NCI-H345 treated with DMSO at 0.1 percent for 48 hours (cell line): ENCODE measurements at regions not wholly inside any gene's neighbourhood (a gene's known extent, or its start where the extent isn't known, plus 50 kb on each side); places are given as distances from the start of the nearest gene placed in this dataset.
"Not testable (repeated sequence)": the region's sequence is repeated elsewhere in the genome, so short reads cannot be mapped to it uniquely, and the experiment has no call there.

Experiments used
- DNase-seq: peaks from one replicate; lab custom pipeline; 2025; ENCODE audit not compliant: unreplicated experiment; lab: John Stamatoyannopoulos, UW

GRCh38 chr5:176060472-176061268, 92.6 kb upstream of the THOC3 start:
- DNase-seq: not testable (repeated sequence)

GRCh38 chr5:176061269-176061622, 93.1 kb upstream of the THOC3 start:
- DNase-seq: not testable (repeated sequence)

GRCh38 chr5:176061660-176062059, 93.5 kb upstream of the THOC3 start:
- DNase-seq: not testable (repeated sequence)

DNA sequence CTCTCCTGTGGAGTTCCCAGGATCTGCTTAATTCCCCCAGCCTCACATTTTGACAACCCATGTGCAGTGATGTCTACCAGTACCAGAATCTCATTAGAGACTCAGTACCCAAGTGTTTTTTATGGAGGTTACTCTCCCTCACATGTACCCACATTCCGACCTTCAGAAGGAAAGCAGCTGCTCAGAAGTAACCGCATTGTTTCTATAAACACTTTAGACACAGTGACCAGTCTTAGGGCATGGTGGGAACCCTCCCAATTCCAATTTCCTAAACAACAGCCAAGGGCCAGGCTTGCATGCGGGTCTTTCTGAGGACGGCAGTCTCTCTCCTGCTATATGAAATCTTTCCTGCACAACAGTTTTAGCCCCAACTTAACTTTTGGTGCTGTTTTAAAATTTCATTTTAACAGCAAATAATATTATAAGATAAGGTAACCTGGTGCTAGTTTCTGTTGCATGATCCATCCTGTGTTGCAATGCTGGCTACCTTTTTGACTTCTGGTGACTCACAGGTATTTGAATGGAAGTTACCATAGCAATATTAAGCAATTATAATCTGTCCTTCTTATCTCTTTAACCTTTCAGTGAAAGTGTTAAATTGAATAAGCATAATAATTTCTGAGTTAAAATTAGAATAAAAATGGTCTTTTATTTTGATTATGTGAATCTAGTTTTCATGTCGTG, 98.3 kb upstream of the THOC3 start:
- DNase-seq: not testable (repeated sequence)

DNA sequence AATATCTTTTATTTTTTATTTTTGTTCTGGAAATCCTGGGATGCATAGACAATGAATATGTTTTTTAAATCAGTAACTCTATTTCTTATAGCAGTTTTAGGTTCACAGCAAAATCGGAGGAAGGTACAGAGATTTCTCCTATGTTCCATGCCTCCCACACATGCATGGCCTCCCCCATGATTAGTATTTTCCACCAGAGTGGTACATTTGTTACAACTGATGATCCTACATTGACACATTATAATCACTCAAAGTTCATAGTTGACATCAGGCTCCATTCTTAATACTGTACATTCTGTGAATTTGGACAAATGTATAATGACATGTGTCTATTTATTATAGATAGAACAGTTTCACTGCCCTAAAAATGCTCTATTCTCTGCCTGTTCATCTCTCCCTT, 99.0 kb upstream of the THOC3 start:
- DNase-seq: not testable (repeated sequence)

DNA sequence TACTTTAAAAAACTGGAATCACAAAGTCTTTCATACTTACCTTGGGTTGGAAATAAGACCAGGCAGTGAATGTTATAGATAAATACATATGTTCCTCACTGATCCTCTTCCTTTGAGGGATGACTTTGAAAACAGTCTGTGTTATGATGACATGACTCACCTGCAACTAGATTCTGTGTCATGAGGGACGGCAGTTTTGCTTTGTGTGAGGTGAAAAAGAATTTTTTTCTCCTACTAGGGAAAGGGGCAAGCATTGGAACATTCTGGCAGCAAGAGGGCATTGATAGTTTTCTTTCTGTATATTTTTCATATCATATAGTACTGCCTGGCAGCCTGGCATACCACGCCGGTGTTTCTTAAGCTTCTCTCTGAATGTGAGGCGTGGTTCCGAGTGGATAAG, 99.8 kb upstream of the THOC3 start:
- DNase-seq: not testable (repeated sequence)

DNA sequence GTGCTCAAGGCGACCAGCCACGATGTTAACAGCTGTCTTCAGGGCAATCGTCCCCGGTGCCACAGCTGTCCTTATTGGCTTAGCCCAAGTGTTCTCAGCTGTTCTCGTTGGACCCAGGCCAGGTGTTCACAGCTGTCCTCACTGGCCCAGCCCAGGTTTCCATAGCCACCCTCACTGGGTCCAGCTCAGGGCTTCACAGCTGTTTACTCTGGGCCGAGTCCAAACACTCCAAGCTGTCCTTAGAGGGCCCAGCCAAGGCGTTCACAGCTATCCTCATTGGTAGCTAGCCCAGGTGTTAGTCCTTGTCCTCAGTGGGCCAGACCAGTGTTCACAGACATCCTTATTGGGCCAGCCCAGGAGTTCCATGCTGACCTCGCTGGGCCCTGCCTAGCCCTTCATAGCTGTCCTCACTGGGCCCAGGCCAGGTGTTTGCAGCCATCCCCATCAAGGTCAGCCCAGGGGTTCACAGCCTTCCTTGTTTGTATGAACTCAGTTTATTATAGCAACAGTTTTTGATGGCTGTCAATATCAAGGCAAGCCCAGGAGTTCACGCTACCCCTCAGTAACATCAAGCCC, 106.0 kb upstream of the THOC3 start:
- DNase-seq: not testable (repeated sequence)

GRCh38 chr5:176083717-176084116, 115.6 kb upstream of the THOC3 start:
- DNase-seq: not testable (repeated sequence)

- DNase-seq: not testable (repeated sequence)
These were observed 135.0 kb upstream of the THOC3 start for GRCh38 chr5:176103083-176103482.

DNA sequence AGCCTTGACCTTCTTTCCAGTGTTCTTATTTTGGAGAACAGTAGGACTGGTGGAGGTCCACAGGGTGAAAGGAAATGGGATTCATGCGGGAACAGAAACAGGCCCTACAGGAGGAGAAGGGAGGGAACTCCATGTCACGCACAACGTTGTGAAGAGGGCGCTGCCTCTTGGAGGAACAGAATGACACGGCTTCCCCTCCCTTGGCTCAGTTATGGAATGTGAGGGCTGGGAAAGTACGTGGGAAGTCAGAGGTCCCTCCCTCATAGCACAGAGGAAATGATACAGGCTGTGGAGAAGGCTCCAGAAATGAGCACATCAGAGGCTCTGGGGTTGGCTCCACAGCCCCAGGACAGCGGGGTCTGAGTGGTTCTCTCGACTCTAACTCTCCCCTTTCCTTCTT, 125.3 kb upstream of the SIMC1 start:
- not testable (repeated sequence) for DNase-seq

DNA sequence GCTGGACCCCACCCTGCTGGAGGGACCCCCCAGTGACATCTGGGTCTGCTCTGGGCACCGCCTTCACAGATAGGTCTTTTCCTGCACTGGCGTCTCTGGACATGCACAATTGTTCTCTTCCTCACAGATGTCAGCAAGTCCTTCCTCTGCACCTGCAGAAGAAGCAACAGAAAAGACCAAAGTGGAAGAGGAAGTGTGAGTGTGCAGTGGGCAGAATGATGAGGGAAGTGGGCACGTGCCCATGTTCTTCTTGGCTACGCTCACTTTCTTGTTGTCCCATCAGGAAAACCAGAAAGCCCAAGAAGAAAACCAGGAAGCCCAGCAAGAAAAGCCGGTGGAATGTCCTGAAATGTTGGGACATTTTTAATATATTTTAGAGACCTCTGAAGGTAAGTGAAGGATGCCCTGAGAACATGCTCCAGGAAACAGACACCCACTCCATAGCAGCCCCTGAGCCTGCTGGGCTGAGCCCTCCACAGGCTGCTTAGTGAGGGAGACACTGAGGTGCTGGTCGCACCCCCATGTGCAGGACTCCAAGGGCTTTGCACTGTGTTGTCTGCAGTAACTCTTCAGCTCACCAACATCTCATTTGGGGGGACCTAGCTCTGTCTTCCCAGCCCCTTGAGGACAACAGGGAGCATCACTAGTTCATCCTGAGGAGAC, 124.4 kb upstream of the SIMC1 start:
- DNase-seq: not testable (repeated sequence)

- not testable (repeated sequence) for DNase-seq
These were observed 123.4 kb upstream of the SIMC1 start for GRCh38 chr5:176114825-176115224.

- DNase-seq: not testable (repeated sequence)
These were observed 120.5 kb upstream of the SIMC1 start for GRCh38 chr5:176117699-176118238.

- DNase-seq: not testable (repeated sequence)
These were observed 115.9 kb upstream of the SIMC1 start for GRCh38 chr5:176122361-176122760.

GRCh38 chr5:176124120-176124519, 114.1 kb upstream of the SIMC1 start:
- DNase-seq: not testable (repeated sequence)

DNA sequence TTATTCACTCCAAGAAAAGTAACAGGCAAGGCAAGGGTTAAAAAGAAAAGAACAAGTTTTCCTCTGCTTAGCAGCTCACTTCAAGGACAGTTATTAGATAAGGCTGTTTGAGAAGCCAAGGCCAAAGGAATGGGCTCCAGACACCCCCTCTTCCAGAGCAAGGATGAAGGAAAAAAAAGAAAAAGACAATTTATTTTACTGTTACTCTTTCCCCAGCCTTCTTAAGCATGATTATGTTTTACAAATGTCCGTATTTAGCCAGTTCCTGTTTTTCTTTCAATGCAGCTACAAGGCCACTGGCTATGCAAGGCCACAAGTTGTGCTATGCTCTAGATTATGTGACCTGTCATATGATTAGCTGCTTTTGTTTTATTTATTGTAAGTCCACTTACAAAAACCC, 106.5 kb upstream of the SIMC1 start:
- DNase-seq: no peak

DNA sequence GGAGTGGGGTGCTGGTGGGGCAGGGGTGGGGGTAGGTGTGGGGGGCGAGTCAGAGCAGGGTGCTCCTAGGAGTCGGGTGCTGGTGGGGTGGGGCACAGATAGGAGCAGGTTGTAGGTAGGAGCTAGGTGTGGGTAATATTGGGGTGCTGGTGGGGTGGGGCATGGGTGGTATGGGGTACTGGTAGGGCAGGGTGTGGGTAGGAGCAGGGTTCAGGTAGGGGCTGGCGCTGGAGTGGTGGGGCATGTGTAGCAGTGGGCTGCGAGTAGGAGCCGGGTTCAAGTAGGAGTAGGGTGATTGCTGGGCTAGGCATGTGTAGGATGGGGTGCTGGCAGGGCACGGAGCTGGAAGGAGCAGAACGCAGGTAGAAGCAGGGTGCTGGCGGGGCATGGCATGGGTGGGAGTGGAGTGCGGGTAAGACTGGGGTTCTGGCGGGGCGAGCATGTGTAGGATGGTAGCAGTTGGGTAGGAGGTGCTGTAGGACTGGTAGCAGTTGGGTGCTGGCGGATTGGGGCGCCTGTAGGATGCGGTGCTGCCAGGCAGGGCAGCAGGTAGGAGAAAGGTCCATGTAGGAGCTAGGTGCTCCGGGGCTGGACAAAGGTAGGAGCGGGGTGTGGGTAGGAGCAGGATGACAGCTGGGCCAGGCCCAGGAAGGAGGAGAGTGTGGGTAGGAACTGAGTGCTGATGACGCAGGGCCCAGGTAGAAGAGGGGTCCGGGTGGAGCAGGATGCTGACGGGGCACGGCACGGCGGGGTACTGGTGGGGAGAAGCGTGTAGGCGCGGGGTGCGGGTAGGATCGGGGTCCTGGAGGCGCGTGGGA, 105.5 kb upstream of the SIMC1 start:
- DNase-seq: no peak

GRCh38 chr5:176133289-176133870, 104.8 kb upstream of the SIMC1 start:
- DNase-seq: no peak

DNA sequence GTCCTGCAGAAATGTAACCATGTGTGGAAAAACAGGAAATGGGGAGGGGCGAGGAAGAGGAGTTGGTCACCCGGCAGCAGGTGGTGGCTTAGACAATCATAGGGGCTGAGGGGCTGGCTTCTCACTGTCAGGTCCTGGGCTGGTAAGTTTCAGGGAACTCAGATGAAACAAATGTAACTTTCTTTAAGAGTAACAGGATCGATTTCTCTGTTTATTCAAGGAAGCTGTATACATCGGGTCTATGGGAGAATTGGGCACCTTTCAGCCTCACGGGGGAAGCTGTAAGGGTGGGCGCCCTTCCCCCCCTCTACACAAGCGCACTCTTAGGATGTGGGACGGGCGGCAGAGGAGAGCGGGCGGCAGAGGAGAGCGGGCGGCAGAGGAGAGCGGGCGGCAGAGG, 104.3 kb upstream of the SIMC1 start:
- DNase-seq: no peak
